Fibroblast of lung (primary cell): ENCODE measurements at regions not wholly inside any gene's neighbourhood (a gene's known extent, or its start where the extent isn't known, plus 50 kb on each side); places are given as distances from the start of the nearest gene placed in this dataset.

Experiments used
- DNase-seq, 2 donors: peaks; one replicate each; pipeline versions ENCODE4 v3.0.0 to v3.0.0-alpha.2; 2010; ENCODE audit warnings: low read depth in 2 of 2
- H2AFZ ChIP-seq: 2 replicates; pipeline ENCODE4 v1.5.1; 2012; ENCODE audit warnings: low read length, control low read depth, inconsistent platforms
- H3K27ac ChIP-seq: 2 replicates; pipeline ENCODE4 v1.5.1; 2011; ENCODE audit warnings: low read length, control low read depth; ENCODE audit not compliant: insufficient read depth
- H3K27me3 ChIP-seq: 2 replicates; pipeline ENCODE4 v1.5.1; 2011; ENCODE audit warnings: mild to moderate bottlenecking, low read length; ENCODE audit not compliant: control insufficient read depth, insufficient read depth
- H3K36me3 ChIP-seq: 2 replicates; pipeline ENCODE4 v1.5.1; 2011; ENCODE audit warnings: low read length; ENCODE audit not compliant: control insufficient read depth, insufficient read depth
- H3K4me1 ChIP-seq: 2 replicates; pipeline ENCODE4 v1.5.1; 2011; ENCODE audit warnings: low read length; ENCODE audit not compliant: control insufficient read depth, insufficient read depth; ENCODE audit errors: extremely low read depth
- H3K4me2 ChIP-seq: 2 replicates; pipeline ENCODE4 v1.5.1; 2011; ENCODE audit warnings: low read length, control low read depth; ENCODE audit not compliant: insufficient read depth; ENCODE audit errors: extremely low read depth
- H3K4me3 ChIP-seq, 4 experiments: fragments of 200-600 bp in 1 of 4; sonication (generic) in 1 of 4; replicated peaks in 1 of 4; 2 replicates each; pipeline ENCODE4 v1.5.1; 2011 to 2016; ENCODE audit warnings: low read length in 4 of 4, low read depth in 3 of 4, mild to moderate bottlenecking in 3 of 4, control low read depth in 2 of 4, inconsistent platforms in 1 of 4, mixed read lengths in 1 of 4; ENCODE audit not compliant: insufficient read depth in 1 of 4; ENCODE audit errors: control extremely low read depth in 1 of 4
- H3K79me2 ChIP-seq: 2 replicates; pipeline ENCODE4 v1.5.1; 2012; ENCODE audit warnings: mild to moderate bottlenecking, low read length, inconsistent platforms; ENCODE audit not compliant: control insufficient read depth, insufficient read depth
- H3K9ac ChIP-seq: 2 replicates; pipeline ENCODE4 v1.5.1; 2011; ENCODE audit warnings: mild to moderate bottlenecking, low read length, control low read depth; ENCODE audit not compliant: insufficient read depth
- H3K9me3 ChIP-seq: 2 replicates; pipeline ENCODE4 v1.5.1; 2012; ENCODE audit warnings: low read depth, low read length; ENCODE audit not compliant: control insufficient read depth, insufficient read depth
- H4K20me1 ChIP-seq: 2 replicates; pipeline ENCODE4 v1.5.1; 2011; ENCODE audit warnings: low read length; ENCODE audit not compliant: control insufficient read depth, insufficient read depth; ENCODE audit errors: extremely low read depth
- CTCF ChIP-seq, 2 donors: IDR thresholded peaks in 1 of 2; conservative IDR thresholded peaks in 1 of 2; 1 replicate in 1 of 2; 2 replicates in 1 of 2; pipeline ENCODE4 v1.5.1; 2011 to 2012; ENCODE audit warnings: low read length in 2 of 2, control low read depth in 1 of 2, inconsistent platforms in 1 of 2, low read depth in 1 of 2, mild to moderate bottlenecking in 1 of 2
- EZH2 ChIP-seq: IDR thresholded peaks from 2 replicates; pipeline ENCODE4 v1.5.1; 2012; ENCODE audit warnings: low read length, control low read depth, mild to moderate bottlenecking; ENCODE audit errors: missing control alignments

- no peak for DNase-seq
- Histone ChIP-seq H3K36me3 (no peaks in the 10 kb centered on the region), H3K4me1 (no peaks in the 10 kb centered on the region), H4K20me1 (no peaks in the 10 kb centered on the region), H3K27me3 (no peaks in the 10 kb centered on the region), H3K9me3 (no peaks in the 10 kb centered on the region), H3K79me2 (no peaks in the 10 kb centered on the region), H3K9ac (no peak overlapping the region), H3K27ac (no peak overlapping the region), H2AFZ (no peak overlapping the region), H3K4me3 (no peak overlapping the region), H3K4me2 (no peak overlapping the region)
- no peak for TF ChIP-seq CTCF (conservative IDR thresholded peaks at IDR 0.05 in 1 of 2, IDR thresholded peaks at IDR 0.05 in 1 of 2; ENCODE audit: low read depth in 1 of 2, low read length in 2 of 2)
- no peak for TF ChIP-seq EZH2
Measured at GRCh38 chr11:81484196-81484595, 1249.5 kb downstream of the FAM181B start.

GRCh38 chr11:81477277-81477676 lies 1256.4 kb downstream of the FAM181B start:
- H4K20me1 ChIP-seq = no peaks in the 10 kb centered on the region
- TF ChIP-seq EZH2 (no peak), CTCF (conservative IDR thresholded peaks at IDR 0.05 in 1 of 2, IDR thresholded peaks at IDR 0.05 in 1 of 2; ENCODE audit: low read depth in 1 of 2, low read length in 2 of 2) (no peak)
- H3K9me3 ChIP-seq = no peaks in the 10 kb centered on the region

GRCh38 chr11:81476345-81476744 lies 1257.3 kb downstream of the FAM181B start:
- no peaks in the 10 kb centered on the region for H4K20me1 ChIP-seq
- no peak overlapping the region for H2AFZ ChIP-seq
- H3K79me2 ChIP-seq = no peaks in the 10 kb centered on the region
- TF ChIP-seq CTCF (conservative IDR thresholded peaks at IDR 0.05 in 1 of 2, IDR thresholded peaks at IDR 0.05 in 1 of 2; ENCODE audit: low read depth in 1 of 2, low read length in 2 of 2) (no peak), EZH2 (no peak)
- no peaks in the 10 kb centered on the region for H3K27me3 ChIP-seq
- H3K4me3 ChIP-seq = no peak overlapping the region
- no peak overlapping the region for H3K4me2 ChIP-seq
- no peaks in the 10 kb centered on the region for H3K4me1 ChIP-seq
- H3K27ac ChIP-seq = no peak overlapping the region
- no peak for DNase-seq
- no peak overlapping the region for H3K9ac ChIP-seq
- no peaks in the 10 kb centered on the region for H3K9me3 ChIP-seq
- no peaks in the 10 kb centered on the region for H3K36me3 ChIP-seq

More at GRCh38 chr11:81477277-81477676, 1256.4 kb downstream of the FAM181B start:
- Histone ChIP-seq H3K4me3 (no peak overlapping the region), H3K27me3 (no peaks in the 10 kb centered on the region), H3K9ac (no peak overlapping the region), H3K27ac (no peak overlapping the region), H3K4me2 (no peak overlapping the region), H3K79me2 (no peaks in the 10 kb centered on the region), H2AFZ (no peak overlapping the region), H3K4me1 (no peaks in the 10 kb centered on the region), H3K36me3 (no peaks in the 10 kb centered on the region)
- DNase-seq = no peak
